ENCODE measurements at regions not wholly inside any gene's neighbourhood (a gene's known extent, or its start where the extent isn't known, plus 50 kb on each side); places are given as distances from the start of the nearest gene placed in this dataset.
A peak's percentile ranks its signal among the peaks of the same experiment; 100 is the strongest.
"Not testable (repeated sequence)": the region's sequence is repeated elsewhere in the genome, so short reads cannot be mapped to it uniquely, and the experiment has no call there.

GRCh38 chr11:112310848-112311247 lies 50.2 kb upstream of the PLET1 start:
- DNase-seq (ENCODE audit: low read depth), result no peak

- no peak for DNase-seq (ENCODE audit: low read depth)
Measured at GRCh38 chr11:112315057-112315720, 54.5 kb upstream of the PLET1 start.

GRCh38 chr11:112315861-112316739 lies 55.4 kb upstream of the PLET1 start:
- no peak for DNase-seq (ENCODE audit: low read depth)

- DNase-seq (ENCODE audit: low read depth), result no peak
Measured at GRCh38 chr11:112316971-112317370, 56.3 kb upstream of the PLET1 start.

GRCh38 chr11:112318184-112318591 lies 57.5 kb upstream of the PLET1 start:
- DNase-seq (ENCODE audit: low read depth), result peak; percentile 64

GRCh38 chr11:112318661-112319060 lies 58.0 kb upstream of the PLET1 start:
- DNase-seq (ENCODE audit: low read depth), result no peak

GRCh38 chr11:112320668-112321067 lies 60.0 kb upstream of the PLET1 start:
- DNase-seq (ENCODE audit: low read depth), result peak; percentile 80

GRCh38 chr11:112321501-112322172 lies 61.0 kb upstream of the PLET1 start:
- DNase-seq (ENCODE audit: low read depth), result peak; percentile 88

- no peak for DNase-seq (ENCODE audit: low read depth)
Measured at GRCh38 chr11:112322173-112322790, 61.6 kb upstream of the PLET1 start.

- DNase-seq (ENCODE audit: low read depth), result no peak
Measured at GRCh38 chr11:112334381-112334780, 73.7 kb upstream of the PLET1 start.

GRCh38 chr11:112336356-112336886 lies 75.8 kb upstream of the PLET1 start:
- DNase-seq (ENCODE audit: low read depth), result no peak

- DNase-seq (ENCODE audit: low read depth), result no peak
Measured at GRCh38 chr11:112339566-112339965, 78.9 kb upstream of the PLET1 start.

- DNase-seq (ENCODE audit: low read depth), result no peak
Measured at GRCh38 chr11:112343368-112344039, 82.8 kb upstream of the PLET1 start.

GRCh38 chr11:112344040-112344413 lies 83.4 kb upstream of the PLET1 start:
- no peak for DNase-seq (ENCODE audit: low read depth)

- DNase-seq (ENCODE audit: low read depth), result no peak
Measured at GRCh38 chr11:112345166-112345565, 84.5 kb upstream of the PLET1 start.

- DNase-seq (ENCODE audit: low read depth), result no peak
Measured at GRCh38 chr11:112345706-112346105, 85.0 kb upstream of the PLET1 start.

- no peak for DNase-seq (ENCODE audit: low read depth)
Measured at GRCh38 chr11:112346586-112346985, 85.9 kb upstream of the PLET1 start.

GRCh38 chr11:112348480-112349029 lies 87.9 kb upstream of the PLET1 start:
- DNase-seq (ENCODE audit: low read depth), result no peak

- not testable (repeated sequence) for DNase-seq (ENCODE audit: low read depth)
Measured at GRCh38 chr11:112351423-112351822, 90.8 kb upstream of the PLET1 start.

GRCh38 chr11:112352907-112353306 lies 92.2 kb upstream of the PLET1 start:
- peak; percentile 31 for DNase-seq (ENCODE audit: low read depth)

- no peak for DNase-seq (ENCODE audit: low read depth)
Measured at GRCh38 chr11:112354364-112354763, 93.7 kb upstream of the PLET1 start.
